HG02571 (cell line): ENCODE measurements at regions not wholly inside any gene's neighbourhood (a gene's known extent, or its start where the extent isn't known, plus 50 kb on each side); places are given as distances from the start of the nearest gene placed in this dataset.
"Not testable (repeated sequence)": the region's sequence is repeated elsewhere in the genome, so short reads cannot be mapped to it uniquely, and the experiment has no call there.

ENCODE experiments used
- ATAC-seq: cut with Tn5 transposase; IDR thresholded peaks from one replicate; pipeline ENCODE4 v1.9.1; 2021; ENCODE audit warnings: mild to moderate bottlenecking, moderate library complexity; ENCODE audit not compliant: unreplicated experiment

DNA sequence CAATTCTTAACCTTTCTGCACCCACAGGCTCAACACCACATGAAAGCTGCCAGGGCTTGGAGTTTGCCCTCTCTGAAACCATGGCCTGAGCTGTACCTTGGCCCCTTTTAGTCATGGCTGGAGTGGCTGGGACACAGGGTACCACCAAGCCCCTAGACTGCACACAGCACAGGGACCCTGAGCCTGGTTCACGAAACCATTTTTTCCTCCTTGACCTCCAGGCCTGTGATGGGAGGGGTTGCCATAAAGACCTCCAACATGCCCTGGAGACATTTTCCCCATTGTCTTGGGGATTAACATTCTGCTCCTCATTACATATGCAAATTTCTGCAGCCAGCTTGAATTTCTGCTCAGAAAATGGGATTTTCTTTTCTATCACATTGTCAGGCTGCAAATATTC lies 113.4 kb downstream of the XPNPEP1 start:
- not testable (repeated sequence) for ATAC-seq

DNA sequence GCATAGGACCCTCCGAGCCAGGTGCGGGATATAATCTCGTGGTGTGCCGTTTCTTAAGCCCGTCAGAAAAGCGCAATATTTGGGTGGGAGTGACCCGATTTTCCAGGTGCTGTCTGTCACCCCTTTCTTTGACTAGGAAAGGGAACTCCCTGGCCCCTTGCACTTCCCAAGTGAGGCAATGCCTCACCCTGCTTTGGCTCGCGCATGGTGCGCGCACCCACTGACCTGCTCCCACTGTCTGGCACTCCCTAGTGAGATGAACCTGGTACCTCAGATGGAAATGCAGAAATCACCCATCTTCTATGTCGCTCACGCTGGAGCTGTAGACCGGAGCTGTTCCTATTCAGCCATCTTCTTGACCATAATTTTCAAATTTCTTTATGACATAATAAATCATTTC lies 122.1 kb downstream of the XPNPEP1 start:
- ATAC-seq: not testable (repeated sequence)

DNA sequence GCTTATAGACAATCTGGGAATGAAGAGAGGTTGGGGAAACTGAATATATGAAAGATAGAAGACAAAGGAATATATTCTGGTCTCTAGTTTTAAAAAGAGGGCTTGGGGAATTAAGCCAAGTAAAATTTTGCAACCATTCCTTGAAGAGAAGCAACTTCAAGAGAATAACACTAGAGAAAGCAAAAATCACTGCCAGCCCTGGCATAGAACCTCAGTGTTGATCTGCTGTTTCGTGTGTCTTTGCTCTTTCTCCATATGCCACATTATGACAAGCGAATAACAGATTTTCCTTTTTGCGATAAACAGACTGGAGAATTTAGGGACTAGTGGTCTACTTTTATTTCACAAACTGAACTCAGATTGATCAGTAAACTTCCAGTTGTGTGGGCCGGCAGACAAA lies 132.7 kb downstream of the XPNPEP1 start:
- ATAC-seq: no peak

DNA sequence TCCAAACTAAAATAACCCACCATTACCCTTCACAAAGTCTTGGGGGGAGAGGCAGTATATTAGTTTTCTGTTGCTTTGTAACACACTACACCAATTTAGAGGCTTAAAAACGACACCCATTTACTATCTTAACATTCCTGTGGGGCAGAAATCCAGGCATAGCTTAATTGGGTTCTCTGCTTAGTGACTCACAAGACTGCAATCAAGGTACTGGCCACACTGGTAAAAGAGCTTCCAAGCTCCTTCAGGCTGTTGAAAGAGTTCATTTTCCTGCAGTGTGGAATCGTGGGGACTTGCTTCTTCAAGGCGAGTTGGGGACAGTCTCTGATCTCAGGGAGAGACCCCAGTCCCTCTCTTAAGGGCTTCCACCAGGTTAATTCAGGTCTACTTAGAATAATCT lies 139.1 kb downstream of the XPNPEP1 start:
- ATAC-seq: no peak

DNA sequence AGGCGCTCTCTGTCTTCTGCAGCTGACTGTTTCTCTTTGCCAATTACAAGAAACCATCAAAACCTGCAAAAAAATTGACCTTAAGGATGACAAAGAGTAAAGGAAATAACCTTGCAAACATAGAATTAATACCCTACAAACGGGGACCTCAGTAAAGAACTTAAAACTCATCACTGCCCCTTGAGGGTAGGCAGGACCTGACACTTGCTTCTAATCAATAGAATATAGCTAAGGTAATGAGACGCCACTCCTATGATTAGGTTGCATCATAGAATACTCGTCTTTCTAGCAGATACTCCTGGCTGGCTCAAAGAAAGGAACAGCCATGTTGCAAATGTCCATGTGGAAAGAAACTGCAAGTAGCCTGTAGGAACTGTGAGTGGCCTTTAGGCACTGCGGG lies 140.0 kb downstream of the XPNPEP1 start:
- ATAC-seq: no peak

DNA sequence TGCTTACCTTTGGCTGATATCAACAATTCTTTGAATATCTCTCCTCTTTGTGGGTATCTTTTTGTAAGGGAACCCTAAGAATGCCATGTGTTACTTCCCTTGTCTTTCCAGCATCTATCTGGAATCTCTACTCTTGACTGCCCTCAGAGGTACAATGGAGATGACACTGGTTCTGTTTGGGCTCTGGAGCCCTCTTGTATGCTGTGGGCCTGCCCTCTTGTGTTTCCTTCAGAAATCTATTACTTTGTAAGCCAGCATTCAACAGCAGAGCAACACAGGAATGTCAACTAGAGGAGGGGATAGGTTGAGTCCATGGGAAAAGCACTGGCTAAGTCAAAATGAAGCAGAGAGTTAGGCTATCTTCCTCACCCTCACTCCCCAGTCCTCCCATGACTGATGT lies 142.3 kb downstream of the XPNPEP1 start:
- no peak for ATAC-seq

DNA sequence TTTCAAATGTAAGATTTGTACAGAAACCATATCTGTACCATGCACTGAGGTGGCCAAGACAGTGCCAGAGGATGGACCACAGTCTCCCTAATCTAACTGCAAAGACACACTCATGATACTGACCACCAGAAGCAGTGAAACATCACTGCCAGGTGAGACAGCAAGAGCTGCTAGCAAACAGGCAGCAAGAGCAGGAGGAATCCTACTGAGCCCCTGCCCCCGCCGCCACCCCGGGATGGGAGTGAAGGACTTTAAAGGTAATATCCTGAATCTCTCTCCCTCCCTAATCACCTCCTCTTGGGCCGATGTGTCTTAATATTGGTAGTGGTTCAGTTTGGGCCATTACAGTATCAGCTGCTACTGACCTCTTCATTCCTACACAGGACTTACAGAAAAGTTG lies 144.3 kb downstream of the XPNPEP1 start:
- ATAC-seq: no peak

DNA sequence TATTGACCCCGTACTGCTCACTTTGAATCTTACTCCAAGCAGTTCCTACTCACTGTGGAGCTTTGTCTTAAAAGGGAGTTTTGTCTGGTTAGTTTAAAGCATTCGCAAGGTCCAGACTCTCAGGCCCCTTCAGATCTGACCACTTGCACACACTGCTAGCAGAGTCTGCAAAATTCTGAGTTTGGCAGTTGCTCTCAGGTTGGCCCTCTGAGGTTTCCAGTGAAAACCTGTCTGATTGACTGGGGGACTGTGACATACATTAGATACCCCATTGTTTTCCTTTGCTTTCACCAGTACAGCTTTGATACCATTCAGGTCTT lies 149.2 kb downstream of the XPNPEP1 start:
- ATAC-seq: no peak

DNA sequence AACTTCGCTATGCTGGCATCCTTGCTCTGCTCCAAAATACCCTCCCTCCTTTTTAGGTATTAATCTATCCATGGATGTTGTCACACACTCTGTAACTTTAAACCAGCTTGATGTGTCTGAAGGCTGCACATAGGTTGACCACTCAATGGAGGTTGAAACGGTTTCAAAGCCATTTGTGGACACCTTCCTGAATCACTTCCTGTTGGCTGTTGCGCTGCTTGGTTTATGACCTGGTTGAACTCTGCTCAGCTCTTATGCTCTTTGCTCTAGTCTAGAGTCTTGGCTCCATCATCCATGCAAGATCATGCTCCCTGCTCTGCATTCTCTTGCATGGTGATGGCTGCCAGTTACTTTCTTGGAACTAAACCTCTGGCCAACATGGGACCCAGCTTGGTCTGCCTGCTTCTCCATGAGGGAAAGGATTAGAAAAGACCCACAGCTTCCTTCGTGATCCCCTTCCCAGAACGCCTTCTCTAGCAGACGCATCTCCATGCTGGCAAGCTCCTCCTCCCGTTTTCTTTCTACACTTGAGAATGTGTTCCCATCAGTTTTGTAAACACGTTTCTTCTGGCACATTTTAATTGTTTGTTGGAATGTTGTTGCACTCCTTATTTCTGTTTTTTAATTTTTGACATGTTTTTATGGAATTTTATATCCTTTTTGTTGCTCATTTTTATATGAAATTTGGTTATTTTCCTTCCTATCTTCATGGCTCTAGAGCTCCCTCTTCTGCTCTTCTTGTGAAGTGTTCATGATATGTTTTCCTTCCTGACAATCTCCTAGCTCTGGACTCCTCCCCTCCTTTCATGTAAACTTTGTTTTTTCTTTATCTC lies 149.8 kb downstream of the XPNPEP1 start:
- no peak for ATAC-seq

DNA sequence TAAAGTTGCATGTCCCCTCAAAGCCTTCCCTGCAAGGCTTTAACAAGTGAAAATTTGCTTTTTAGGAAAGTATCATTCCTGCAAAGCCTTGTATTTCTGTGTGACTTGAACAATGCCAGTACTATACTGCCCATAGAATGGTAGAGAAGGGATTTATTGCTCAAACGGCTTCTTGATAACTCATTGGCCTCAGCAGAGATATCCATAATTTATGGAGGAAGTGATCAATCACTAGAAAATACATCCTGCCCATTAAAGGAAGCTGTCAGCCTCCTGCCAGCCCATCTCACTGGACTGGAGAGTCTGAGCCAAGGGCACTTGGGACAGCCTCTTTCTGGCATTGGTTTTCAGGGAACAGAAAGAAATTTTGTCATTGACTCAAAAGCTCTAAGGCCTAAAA lies 152.6 kb downstream of the XPNPEP1 start:
- no peak for ATAC-seq

DNA sequence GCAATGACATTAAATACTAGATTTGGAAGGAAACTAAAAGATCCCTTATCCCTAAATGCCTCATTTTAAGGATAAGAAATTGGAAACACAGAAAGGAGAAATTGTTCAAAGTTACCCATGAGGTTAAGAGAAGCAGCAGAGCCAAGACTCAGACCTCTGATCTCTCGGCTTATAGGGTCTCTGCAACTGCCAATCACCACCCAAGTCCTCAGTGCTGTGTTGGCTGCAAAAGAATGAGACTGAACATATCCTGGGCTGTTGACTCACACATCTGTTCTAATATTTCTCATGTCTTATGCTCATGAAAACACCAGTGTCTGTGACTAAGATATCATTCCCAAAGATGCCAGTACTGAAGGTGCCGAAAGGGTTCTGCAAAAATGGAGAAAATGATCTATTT lies 153.3 kb downstream of the XPNPEP1 start:
- ATAC-seq: no peak

DNA sequence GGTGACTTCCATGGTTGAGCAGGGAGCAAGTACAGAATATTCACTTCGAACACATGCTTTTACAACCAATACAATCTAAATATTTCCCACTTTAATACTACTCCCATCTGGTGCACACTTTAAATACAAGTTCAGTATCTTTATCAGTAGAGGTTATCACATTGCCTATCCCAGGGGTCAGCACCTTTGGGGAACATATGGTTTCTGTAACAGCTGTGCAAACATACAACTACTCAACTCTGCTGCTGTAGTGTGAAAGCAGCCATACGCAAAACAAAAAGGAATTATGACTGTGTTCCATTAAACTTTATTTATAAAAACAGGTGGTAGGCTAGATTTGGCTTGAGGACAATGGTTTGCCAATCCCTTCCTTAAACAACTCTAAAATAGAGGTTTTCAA lies 157.5 kb downstream of the XPNPEP1 start:
- ATAC-seq: no peak

DNA sequence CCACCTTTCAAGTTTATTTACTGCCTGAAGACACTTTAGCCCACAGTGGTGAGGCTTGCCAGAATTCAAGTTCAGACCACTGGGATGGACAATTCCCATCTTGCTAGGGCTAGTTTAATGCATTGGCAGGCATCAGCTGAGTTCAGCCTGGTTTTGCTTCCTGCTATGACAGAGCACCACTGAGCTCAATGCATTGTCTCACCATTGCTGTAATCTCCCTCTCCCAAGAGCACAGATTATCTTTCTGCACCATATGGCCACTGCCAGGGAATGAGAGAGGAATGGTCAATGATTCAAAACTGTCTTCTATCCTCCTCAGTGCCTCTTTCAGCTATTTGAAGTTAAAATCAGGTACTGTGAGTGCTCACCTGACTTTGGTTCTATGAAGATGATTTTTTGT lies 160.8 kb downstream of the XPNPEP1 start:
- ATAC-seq: no peak

DNA sequence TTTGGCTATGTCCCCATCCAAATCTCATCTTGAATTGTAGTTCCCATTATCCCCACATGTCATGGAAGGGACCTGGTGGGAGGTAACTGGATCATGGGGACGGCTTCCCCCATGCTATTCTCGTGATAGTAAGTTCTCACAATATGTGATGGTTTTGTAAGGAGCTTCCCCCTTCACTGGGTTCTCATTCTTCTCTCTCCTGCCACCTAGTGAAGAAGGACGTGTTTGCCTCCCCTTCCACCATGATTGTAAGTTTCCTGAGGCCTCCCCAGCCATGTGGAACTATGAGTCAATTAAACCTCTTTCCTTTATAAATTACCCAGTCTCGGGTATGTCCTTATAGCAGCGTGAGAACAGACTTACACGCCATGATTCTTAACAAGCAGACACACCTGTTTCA lies 165.6 kb downstream of the XPNPEP1 start:
- not testable (repeated sequence) for ATAC-seq

DNA sequence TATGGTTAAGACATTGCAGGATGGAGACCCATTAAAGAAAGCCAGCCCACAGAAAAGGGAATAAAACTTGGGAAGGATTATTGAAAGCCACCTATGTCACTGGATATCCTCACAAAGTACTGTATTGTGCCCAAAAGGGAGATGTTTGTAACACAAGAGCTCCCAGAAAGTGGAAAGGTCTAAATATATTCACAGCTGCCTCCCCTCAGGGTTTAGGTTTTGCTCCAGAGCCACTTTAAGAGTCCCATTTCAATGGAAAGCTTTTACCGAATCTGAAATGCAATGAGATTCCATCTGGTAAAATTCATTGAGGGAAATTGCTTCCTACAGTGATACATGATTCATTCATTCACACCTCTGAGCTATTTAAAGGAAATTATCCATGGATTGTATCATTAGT lies 176.4 kb downstream of the XPNPEP1 start:
- ATAC-seq: no peak

DNA sequence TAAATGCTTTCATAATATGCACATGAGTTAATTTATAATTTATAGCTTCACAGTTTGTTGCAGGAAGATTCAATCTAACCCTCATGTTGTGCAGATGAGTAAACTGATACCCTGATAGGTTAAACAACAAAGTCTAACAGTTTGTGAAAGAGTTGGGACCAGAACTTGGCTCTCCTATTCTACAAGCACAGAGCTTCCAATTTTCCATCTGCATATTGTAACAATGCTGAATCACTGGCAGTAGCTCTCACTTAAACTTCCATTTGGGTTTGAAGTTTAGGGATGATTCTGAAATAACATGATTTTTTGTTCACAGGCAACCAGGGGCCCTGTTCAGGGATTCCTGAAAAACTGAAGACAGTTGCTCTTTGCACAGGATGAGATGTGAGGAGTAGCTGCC lies 179.3 kb downstream of the XPNPEP1 start:
- no peak for ATAC-seq

DNA sequence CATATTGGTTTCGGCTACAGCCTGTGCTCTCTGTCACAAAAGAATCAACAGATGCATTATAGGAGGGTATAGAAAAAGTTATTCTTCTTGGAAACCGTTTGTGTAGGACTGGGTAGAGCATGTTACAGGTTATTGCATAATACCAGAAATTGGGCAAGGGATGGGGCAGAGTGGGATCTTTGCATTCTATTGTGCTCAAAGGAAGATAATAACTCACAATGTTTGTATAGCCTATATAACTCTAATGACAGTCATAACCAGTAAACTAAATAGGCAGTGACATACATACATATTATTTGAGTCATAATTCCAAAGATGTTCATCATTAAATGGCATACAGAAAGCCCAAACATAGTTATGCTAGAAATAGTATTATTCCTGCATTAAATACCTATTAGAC lies 179.7 kb downstream of the XPNPEP1 start:
- no peak for ATAC-seq

DNA sequence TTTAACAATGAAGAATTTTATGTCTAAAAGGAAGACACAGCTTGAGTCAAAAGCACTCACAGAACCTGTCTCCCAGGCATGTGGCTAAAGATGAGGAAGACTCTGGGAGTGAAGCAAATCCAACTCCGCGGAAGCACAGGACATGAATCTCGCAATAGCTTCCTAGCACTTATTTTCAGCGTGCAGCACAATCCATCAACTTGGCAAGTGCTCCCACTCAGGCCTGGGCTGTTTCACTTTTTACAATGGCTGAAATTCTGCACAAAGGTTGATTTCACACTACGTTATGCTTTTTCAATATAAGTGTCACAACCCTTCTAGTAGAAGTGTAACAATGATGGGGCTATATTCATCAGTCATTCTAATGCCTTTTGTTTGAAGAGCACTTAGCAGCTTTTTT lies 180.2 kb downstream of the XPNPEP1 start:
- ATAC-seq: no peak

DNA sequence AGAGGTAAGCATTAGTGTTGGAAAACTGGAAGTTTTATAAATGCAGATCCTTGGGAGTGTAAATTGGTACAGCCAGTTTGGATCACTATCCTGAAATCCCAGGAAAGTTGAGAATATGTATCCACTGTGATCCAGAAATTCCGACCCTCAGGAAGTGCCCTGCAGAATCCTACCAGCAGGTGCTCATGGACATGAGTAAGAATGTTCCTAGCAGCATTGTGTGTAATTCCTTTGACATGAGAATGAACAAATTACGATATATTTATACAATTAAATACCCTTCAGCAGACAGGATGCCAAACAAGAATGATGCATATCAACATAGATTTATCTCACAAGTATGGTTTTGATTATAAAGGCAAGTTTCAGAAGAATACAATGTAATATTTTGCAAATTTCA lies 181.6 kb downstream of the XPNPEP1 start:
- ATAC-seq: no peak

DNA sequence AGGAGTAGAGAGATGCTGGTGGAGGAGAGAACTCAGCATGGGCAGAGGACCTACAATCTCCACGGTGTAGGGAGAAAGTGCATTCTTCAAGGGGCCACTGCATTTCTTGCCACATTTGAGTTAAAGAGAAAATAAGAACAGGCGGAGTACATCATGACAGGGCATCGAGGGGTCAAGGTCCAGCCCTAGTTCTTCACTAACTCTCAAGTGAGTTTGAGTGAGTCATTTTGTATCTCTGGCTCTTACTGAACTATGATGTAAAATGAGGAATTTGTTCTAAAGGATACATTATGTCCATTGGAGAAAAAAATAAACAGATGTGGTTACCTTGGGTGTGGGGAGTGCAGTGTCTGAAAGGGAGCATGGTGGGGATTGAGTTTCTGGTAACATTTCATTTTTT lies 182.9 kb downstream of the XPNPEP1 start:
- no peak for ATAC-seq

DNA sequence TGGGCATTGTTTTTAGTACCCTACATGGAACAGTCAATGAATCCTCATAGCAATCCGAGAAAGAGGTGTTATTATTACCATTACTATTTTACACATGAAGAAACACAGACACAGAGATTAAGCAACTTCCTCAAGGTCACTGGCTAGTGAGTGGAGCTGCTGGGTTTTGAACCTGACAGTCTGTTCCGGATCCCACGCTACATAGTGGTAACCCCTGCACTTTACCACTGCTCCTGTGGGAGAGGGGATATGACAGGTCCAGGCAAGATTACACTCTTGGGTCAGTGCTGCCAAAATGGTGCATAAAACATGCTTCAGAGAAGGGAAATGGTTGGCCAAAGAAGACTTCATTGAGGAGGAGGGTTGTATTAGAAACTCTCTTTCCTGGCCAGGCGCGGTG lies 185.7 kb downstream of the XPNPEP1 start:
- no peak for ATAC-seq

DNA sequence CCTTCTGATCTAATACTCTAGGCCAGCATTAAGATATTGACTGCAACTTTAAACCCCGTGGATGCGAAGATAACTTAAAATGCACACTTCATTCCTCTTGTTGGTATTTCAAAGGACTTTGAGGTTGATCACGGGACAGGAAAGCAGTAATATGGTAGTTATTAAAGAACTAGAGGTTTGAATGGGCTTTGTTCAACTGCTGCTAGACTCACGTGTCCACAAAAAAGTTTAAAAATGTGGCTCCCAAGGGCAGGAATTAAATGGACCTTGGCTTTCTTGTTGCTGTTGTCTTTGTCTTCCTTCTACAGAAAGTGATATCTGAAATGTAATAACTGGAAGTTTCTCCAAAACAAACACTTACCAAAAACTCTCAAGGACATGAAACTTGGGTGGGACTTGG lies 186.3 kb downstream of the XPNPEP1 start:
- ATAC-seq: no peak

DNA sequence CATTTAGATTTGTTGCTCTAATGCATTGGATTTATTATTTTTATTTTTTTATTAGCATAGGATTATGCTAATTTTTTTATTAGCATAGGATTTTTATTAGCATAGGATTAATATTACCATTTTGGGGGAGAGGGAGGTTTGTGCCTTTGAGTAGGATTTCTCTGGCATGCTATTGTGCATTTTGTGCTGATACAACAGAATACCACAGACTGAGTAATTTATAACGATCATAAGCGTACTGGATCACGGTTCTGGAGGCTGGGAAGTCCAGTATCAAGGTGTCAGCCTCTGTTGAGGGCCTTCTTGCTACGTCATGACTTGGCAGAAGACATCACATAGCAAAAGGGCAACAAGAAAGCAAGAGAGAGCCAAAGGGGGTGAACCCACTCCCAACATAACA lies 187.5 kb downstream of the XPNPEP1 start:
- no peak for ATAC-seq
